Endothelial cell of umbilical vein (primary cell): ENCODE measurements at regions not wholly inside any gene's neighbourhood (a gene's known extent, or its start where the extent isn't known, plus 50 kb on each side); places are given as distances from the start of the nearest gene placed in this dataset.

ENCODE experiments used
- EZH2 ChIP-seq: IDR thresholded peaks from 2 replicates; pipeline ENCODE4 v1.6.1; 2012; ENCODE audit warnings: borderline replicate concordance, low read depth, mild to moderate bottlenecking, moderate library complexity, low read length, inconsistent platforms; ENCODE audit not compliant: severe bottlenecking
- GATA2 ChIP-seq: IDR thresholded peaks from 2 replicates; pipeline ENCODE4 v1.7.0; 2011; ENCODE audit warnings: low read depth, mild to moderate bottlenecking, moderate library complexity, mixed read lengths, low read length; ENCODE audit not compliant: insufficient read length, insufficient read depth
- JUN ChIP-seq: IDR thresholded peaks from 2 replicates; pipeline ENCODE4 v1.6.1; 2011; ENCODE audit warnings: borderline replicate concordance, low read depth; ENCODE audit not compliant: insufficient read length, insufficient read depth
- MAX ChIP-seq: IDR thresholded peaks from 2 replicates; pipeline ENCODE4 v1.6.1; 2011; ENCODE audit not compliant: insufficient read depth, insufficient read length
- POLR2A ChIP-seq: IDR thresholded peaks from 2 replicates; pipeline ENCODE4 v1.6.1; 2012; ENCODE audit warnings: low read depth, mild to moderate bottlenecking, control low read depth, low read length
- POLR2AphosphoS5 ChIP-seq: IDR thresholded peaks from 2 replicates; pipeline ENCODE4 v1.6.1; 2012; ENCODE audit warnings: low read depth, mild to moderate bottlenecking, control low read depth, low read length, moderate library complexity; ENCODE audit not compliant: insufficient read depth
- TF ChIP-seq, protein P1 (sequence below), 2 donors: IDR thresholded peaks; 1 replicate in 1 of 2; 2 replicates in 1 of 2; pipeline ENCODE4 v1.5.1; 2011; ENCODE audit warnings: low read length in 2 of 2, mild to moderate bottlenecking in 2 of 2, moderate library complexity in 2 of 2, control low read depth in 1 of 2, inconsistent platforms in 1 of 2, low read depth in 1 of 2; ENCODE audit not compliant: insufficient read depth in 1 of 2; ENCODE audit errors: extremely low read depth in 1 of 2

GRCh38 chr22:49136816-49137180 is 690.9 kb downstream of the BRD1 start:
- TF ChIP-seq POLR2AphosphoS5 (no peak), MAX (no peak), EZH2 (no peak), POLR2A (no peak), GATA2 (no peak), JUN (no peak)
- TF ChIP-seq, protein P1, sequence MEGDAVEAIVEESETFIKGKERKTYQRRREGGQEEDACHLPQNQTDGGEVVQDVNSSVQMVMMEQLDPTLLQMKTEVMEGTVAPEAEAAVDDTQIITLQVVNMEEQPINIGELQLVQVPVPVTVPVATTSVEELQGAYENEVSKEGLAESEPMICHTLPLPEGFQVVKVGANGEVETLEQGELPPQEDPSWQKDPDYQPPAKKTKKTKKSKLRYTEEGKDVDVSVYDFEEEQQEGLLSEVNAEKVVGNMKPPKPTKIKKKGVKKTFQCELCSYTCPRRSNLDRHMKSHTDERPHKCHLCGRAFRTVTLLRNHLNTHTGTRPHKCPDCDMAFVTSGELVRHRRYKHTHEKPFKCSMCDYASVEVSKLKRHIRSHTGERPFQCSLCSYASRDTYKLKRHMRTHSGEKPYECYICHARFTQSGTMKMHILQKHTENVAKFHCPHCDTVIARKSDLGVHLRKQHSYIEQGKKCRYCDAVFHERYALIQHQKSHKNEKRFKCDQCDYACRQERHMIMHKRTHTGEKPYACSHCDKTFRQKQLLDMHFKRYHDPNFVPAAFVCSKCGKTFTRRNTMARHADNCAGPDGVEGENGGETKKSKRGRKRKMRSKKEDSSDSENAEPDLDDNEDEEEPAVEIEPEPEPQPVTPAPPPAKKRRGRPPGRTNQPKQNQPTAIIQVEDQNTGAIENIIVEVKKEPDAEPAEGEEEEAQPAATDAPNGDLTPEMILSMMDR (IDR thresholded peaks at IDR 0.05; ENCODE audit: extremely low read depth in 1 of 2, insufficient read depth in 1 of 2, low read depth in 1 of 2, low read length in 2 of 2) = no peak
